H9 (cell line): ENCODE measurements at regions not wholly inside any gene's neighbourhood (a gene's known extent, or its start where the extent isn't known, plus 50 kb on each side); places are given as distances from the start of the nearest gene placed in this dataset.
A peak's percentile ranks its signal among the peaks of the same experiment; 100 is the strongest.

Experiments
- DNase-seq: peaks from one replicate; pipeline ENCODE4 v3.0.0-alpha.2; 2017
- H2AFZ ChIP-seq: one replicate; pipeline ENCODE4 v1.6.1; 2013; ENCODE audit warnings: mild to moderate bottlenecking, low read length, control low read depth, moderate library complexity
- H2AK5ac ChIP-seq: 2 replicates; pipeline ENCODE4 v1.6.1; 2013; ENCODE audit warnings: low read length, control low read depth, mixed read lengths; ENCODE audit not compliant: insufficient read length
- H2BK120ac ChIP-seq: one replicate; pipeline ENCODE4 v1.6.1; 2013; ENCODE audit warnings: low read depth, mild to moderate bottlenecking, low read length, control low read depth, inconsistent platforms; ENCODE audit not compliant: poor library complexity, severe bottlenecking
- H2BK12ac ChIP-seq: 2 replicates; pipeline ENCODE4 v1.6.1; 2013; ENCODE audit warnings: low read length, control low read depth, mixed read lengths, low read depth; ENCODE audit not compliant: insufficient read length
- H2BK15ac ChIP-seq: 2 replicates; pipeline ENCODE4 v1.6.1; 2013; ENCODE audit warnings: low read depth, low read length, control low read depth
- H2BK20ac ChIP-seq: one replicate; pipeline ENCODE4 v1.6.1; 2013; ENCODE audit warnings: low read depth, mild to moderate bottlenecking, low read length, control low read depth, inconsistent platforms; ENCODE audit not compliant: poor library complexity, severe bottlenecking
- H2BK5ac ChIP-seq: 2 replicates; pipeline ENCODE4 v1.6.1; 2013; ENCODE audit warnings: low read length, control low read depth, mixed read lengths; ENCODE audit not compliant: insufficient read length
- H3K14ac ChIP-seq: 2 replicates; pipeline ENCODE4 v1.6.1; 2013; ENCODE audit warnings: low read length, control low read depth; ENCODE audit not compliant: insufficient read depth
- H3K18ac ChIP-seq: 2 replicates; pipeline ENCODE4 v1.6.1; 2013; ENCODE audit warnings: low read depth, mild to moderate bottlenecking, mixed read lengths, low read length, control low read depth; ENCODE audit not compliant: insufficient read length
- H3K23ac ChIP-seq: 2 replicates; pipeline ENCODE4 v1.6.1; 2013; ENCODE audit warnings: low read length, control low read depth, mixed read lengths, low read depth; ENCODE audit not compliant: insufficient read length
- H3K23me2 ChIP-seq: 2 replicates; pipeline ENCODE4 v1.6.1; 2013; ENCODE audit warnings: low read depth, mild to moderate bottlenecking, mixed read lengths, low read length, control low read depth; ENCODE audit not compliant: insufficient read length, poor library complexity, severe bottlenecking
- H3K27ac ChIP-seq: 2 replicates; pipeline ENCODE4 v1.5.1; 2013; ENCODE audit warnings: low read length, control low read depth, mixed read lengths, low read depth; ENCODE audit not compliant: insufficient read length
- H3K27me3 ChIP-seq: 2 replicates; pipeline ENCODE4 v1.6.1; 2013; ENCODE audit warnings: low read length, control low read depth, inconsistent platforms; ENCODE audit not compliant: insufficient read depth
- H3K4ac ChIP-seq: 2 replicates; pipeline ENCODE4 v1.6.1; 2013; ENCODE audit warnings: low read depth, mild to moderate bottlenecking, control low read depth, inconsistent platforms, low read length, moderate library complexity
- H3K4me1 ChIP-seq: 2 replicates; pipeline ENCODE4 v1.6.1; 2013; ENCODE audit warnings: low read length, control low read depth, inconsistent platforms; ENCODE audit not compliant: insufficient read depth
- H3K4me2 ChIP-seq: 2 replicates; pipeline ENCODE4 v1.6.1; 2013; ENCODE audit warnings: low read length, control low read depth, mixed read lengths; ENCODE audit not compliant: insufficient read length, insufficient read depth
- H3K56ac ChIP-seq: 2 replicates; pipeline ENCODE4 v1.6.1; 2013; ENCODE audit warnings: low read depth, mild to moderate bottlenecking, mixed read lengths, low read length, control low read depth; ENCODE audit not compliant: insufficient read length
- H3K79me1 ChIP-seq: 2 replicates; pipeline ENCODE4 v1.6.1; 2013; ENCODE audit warnings: low read depth, mild to moderate bottlenecking, moderate library complexity, low read length, control low read depth, inconsistent platforms; ENCODE audit not compliant: insufficient read depth, poor library complexity, severe bottlenecking
- H3K79me2 ChIP-seq: 2 replicates; pipeline ENCODE4 v1.6.1; 2013; ENCODE audit warnings: low read length, control low read depth, inconsistent platforms; ENCODE audit not compliant: insufficient read depth
- H3K9ac ChIP-seq: 2 replicates; pipeline ENCODE4 v1.6.1; 2013; ENCODE audit warnings: low read length, control low read depth, mixed read lengths; ENCODE audit not compliant: insufficient read length; ENCODE audit errors: extremely low read depth
- H3K9me3 ChIP-seq: one replicate; pipeline ENCODE4 v1.6.1; 2013; ENCODE audit warnings: low read depth, low read length, inconsistent platforms; ENCODE audit not compliant: control insufficient read depth
- H3T11ph ChIP-seq: one replicate; pipeline ENCODE4 v1.6.1; 2013; ENCODE audit warnings: mild to moderate bottlenecking, low read length, control low read depth, inconsistent platforms
- H4K20me1 ChIP-seq: one replicate; pipeline ENCODE4 v1.6.1; 2013; ENCODE audit not compliant: control insufficient read depth, insufficient read length, insufficient read depth
- H4K5ac ChIP-seq: 2 replicates; pipeline ENCODE4 v1.6.1; 2013; ENCODE audit warnings: low read depth, mild to moderate bottlenecking, mixed read lengths, low read length, control low read depth; ENCODE audit not compliant: insufficient read length
- H4K8ac ChIP-seq: replicated peaks from 2 replicates; pipeline ENCODE4 v1.6.1; 2013; ENCODE audit warnings: low read length, control low read depth, mixed read lengths, low read depth; ENCODE audit not compliant: insufficient read length
- H4K91ac ChIP-seq: 2 replicates; pipeline ENCODE4 v1.6.1; 2013; ENCODE audit warnings: low read depth, mild to moderate bottlenecking, moderate library complexity, mixed read lengths, low read length, control low read depth; ENCODE audit not compliant: insufficient read length
- H3K27ac Mint-ChIP-seq, 3 experiments: 2 replicates in 2 of 3; 3 replicates in 1 of 3; pipeline ENCODE4 v1.8.0; 2020 to 2021; ENCODE audit warnings: mixed read lengths in 3 of 3, mild to moderate bottlenecking in 1 of 3, moderate library complexity in 1 of 3
- H3K27me3 Mint-ChIP-seq: 2 replicates; pipeline ENCODE4 v1.8.0; 2021; ENCODE audit warnings: low read depth, mild to moderate bottlenecking, moderate library complexity, mixed read lengths
- H3K36me3 Mint-ChIP-seq, 3 experiments: 2 replicates in 2 of 3; 3 replicates in 1 of 3; pipeline ENCODE4 v1.8.0; 2020 to 2021; ENCODE audit warnings: low read depth in 3 of 3, mixed read lengths in 3 of 3; ENCODE audit not compliant: insufficient read depth in 1 of 3
- H3K4me1 Mint-ChIP-seq, 2 experiments: 2 replicates each; pipeline ENCODE4 v1.8.0; 2020; ENCODE audit warnings: mixed read lengths in 2 of 2
- H3K4me3 Mint-ChIP-seq, 2 experiments: 2 replicates in 1 of 2; 3 replicates in 1 of 2; pipeline ENCODE4 v1.8.0; 2020 to 2021; ENCODE audit warnings: mild to moderate bottlenecking in 2 of 2, mixed read lengths in 2 of 2, moderate library complexity in 1 of 2
- H3K9me3 Mint-ChIP-seq, 2 experiments: 2 replicates in 1 of 2; 3 replicates in 1 of 2; pipeline ENCODE4 v1.8.0; 2020; ENCODE audit warnings: mild to moderate bottlenecking in 2 of 2, mixed read lengths in 2 of 2, moderate library complexity in 1 of 2
- WGBS: extraction: QIAGEN DNeasy Blood & Tissue Kit; methylation state at CpG from one replicate; pipeline ENCODE4 v1.1.7; 2013; ENCODE audit warnings: missing lambda C conversion rate, low lambda C conversion rate, mixed read lengths; ENCODE audit not compliant: insufficient read length; ENCODE audit errors: extremely low coverage; 5-methylcytosine and 5-hydroxymethylcytosine counted together
- TF ChIP-seq, protein P1 (sequence below): fragments of 200-600 bp; sonication (generic); conservative IDR thresholded peaks from 3 replicates; pipeline ENCODE4 v1.8.0; 2021; ENCODE audit warnings: antibody characterized with exemption, mild to moderate bottlenecking

DNA sequence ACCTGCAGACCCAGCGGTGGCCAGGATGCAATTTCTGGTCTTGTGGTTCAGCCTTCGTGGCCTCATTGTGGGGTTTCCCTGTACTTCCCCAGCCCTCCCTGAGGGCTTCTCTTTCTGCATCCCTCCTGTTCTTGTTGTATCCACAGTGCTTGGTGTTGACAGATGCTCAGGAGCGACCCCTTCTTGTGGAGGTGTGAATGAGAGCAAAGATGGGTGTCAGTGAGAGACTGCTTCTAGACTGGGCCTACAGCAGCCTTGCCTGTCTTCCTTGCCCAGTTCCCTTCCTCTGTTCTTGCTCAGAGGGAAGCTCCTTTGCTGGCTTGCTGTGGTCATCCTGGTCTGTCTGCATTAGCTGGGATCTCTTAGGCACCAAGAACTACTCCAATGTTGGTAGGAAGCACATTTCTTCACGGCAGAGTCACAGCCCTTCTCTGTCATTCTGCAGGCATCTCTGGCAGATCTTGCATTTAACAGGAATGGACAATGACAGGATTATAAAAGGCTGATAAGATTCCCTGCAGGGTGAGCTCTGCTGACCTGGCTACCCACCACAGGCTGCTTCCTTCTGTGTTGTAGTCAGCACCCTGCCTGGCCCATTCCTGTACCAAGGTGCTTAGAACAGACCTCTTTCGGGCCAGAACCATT, 317.8 kb upstream of the C2CD4B start:
- no peak overlapping the region for H4K91ac ChIP-seq
- H3K4me1 ChIP-seq = no peaks in the 10 kb centered on the region; the same call in 1 of the 2 replicates
- no peak overlapping the region for H3T11ph ChIP-seq
- no peak overlapping the region for H2AK5ac ChIP-seq
- no peak overlapping the region for H3K56ac ChIP-seq
- no peaks in the 10 kb centered on the region; a peak in 1 of 7 replicates for H3K36me3 Mint-ChIP-seq
- no peak overlapping the region for H3K9ac ChIP-seq
- H2AFZ ChIP-seq = no peak overlapping the region
- no peak overlapping the region for H4K8ac ChIP-seq
- no peaks in the 10 kb centered on the region for H3K9me3 ChIP-seq
- H3K79me2 ChIP-seq = no peaks in the 10 kb centered on the region
- no peaks in the 10 kb centered on the region for H3K79me1 ChIP-seq
- no peak overlapping the region for H2BK20ac ChIP-seq
- no peak overlapping the region for H2BK15ac ChIP-seq
- H3K27me3 Mint-ChIP-seq = no peaks in the 10 kb centered on the region
- H4K20me1 ChIP-seq = peaks cover 3% of the 10 kb centered on the region
- H3K9me3 Mint-ChIP-seq = no peaks in the 10 kb centered on the region
- no peaks in the 10 kb centered on the region for H3K27me3 ChIP-seq
- no peak overlapping the region for H4K5ac ChIP-seq
- TF ChIP-seq, protein P1, sequence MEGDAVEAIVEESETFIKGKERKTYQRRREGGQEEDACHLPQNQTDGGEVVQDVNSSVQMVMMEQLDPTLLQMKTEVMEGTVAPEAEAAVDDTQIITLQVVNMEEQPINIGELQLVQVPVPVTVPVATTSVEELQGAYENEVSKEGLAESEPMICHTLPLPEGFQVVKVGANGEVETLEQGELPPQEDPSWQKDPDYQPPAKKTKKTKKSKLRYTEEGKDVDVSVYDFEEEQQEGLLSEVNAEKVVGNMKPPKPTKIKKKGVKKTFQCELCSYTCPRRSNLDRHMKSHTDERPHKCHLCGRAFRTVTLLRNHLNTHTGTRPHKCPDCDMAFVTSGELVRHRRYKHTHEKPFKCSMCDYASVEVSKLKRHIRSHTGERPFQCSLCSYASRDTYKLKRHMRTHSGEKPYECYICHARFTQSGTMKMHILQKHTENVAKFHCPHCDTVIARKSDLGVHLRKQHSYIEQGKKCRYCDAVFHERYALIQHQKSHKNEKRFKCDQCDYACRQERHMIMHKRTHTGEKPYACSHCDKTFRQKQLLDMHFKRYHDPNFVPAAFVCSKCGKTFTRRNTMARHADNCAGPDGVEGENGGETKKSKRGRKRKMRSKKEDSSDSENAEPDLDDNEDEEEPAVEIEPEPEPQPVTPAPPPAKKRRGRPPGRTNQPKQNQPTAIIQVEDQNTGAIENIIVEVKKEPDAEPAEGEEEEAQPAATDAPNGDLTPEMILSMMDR = peak; percentile 71
- H3K4me2 ChIP-seq = no peak overlapping the region
- H3K18ac ChIP-seq = no peak overlapping the region
- no peak overlapping the region for H3K23ac ChIP-seq
- no peak overlapping the region for H3K27ac ChIP-seq
- no CpG with 5 or more reads among the region's 5 CpGs for WGBS
- H3K4me1 Mint-ChIP-seq = peaks cover 18 to 32% of the 10 kb centered on the region in 2 experiments
- peak; percentile 85 for DNase-seq
- no peak overlapping the region for H3K4ac ChIP-seq
- H3K27ac Mint-ChIP-seq = peak overlapping the region in 2 of 3 experiments; percentile 20 to 57; a peak in 1 of 7 replicates
- H3K4me3 Mint-ChIP-seq = no peak overlapping the region
- H2BK12ac ChIP-seq = no peak overlapping the region
- no peaks in the 10 kb centered on the region for H3K23me2 ChIP-seq
- no peak overlapping the region for H2BK120ac ChIP-seq
- H3K14ac ChIP-seq = no peak overlapping the region
- H2BK5ac ChIP-seq = no peak overlapping the region
